ENCODE measurements at regions not wholly inside any gene's neighbourhood (a gene's known extent, or its start where the extent isn't known, plus 50 kb on each side); places are given as distances from the start of the nearest gene placed in this dataset.

DNA sequence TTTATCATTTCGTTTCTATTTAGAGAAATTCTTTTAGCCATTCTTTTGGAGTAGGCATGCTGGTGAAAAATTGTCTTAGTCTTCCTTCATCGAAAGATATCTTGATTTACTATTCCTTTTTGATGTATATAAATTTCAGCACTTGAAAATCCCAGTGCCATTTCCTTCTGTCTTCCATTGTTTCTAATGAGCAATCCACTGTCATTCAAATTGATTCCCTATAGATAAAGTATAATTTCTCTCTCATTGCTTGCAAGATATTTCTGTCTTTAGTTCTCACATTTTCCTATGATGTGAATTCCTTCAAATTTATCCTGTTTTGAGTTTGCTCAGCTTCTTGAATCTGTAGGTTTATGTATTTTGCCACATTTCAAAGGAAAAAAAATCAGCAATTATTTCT, 251.1 kb upstream of the CHD6 start:
- Histone ChIP-seq H3K27ac (ENCODE audit: control insufficient read depth, insufficient read depth) (no peak overlapping the region), H2AFZ (ENCODE audit: control insufficient read depth, low read depth, low read length) (no peak overlapping the region), H3K36me3 (ENCODE audit: control insufficient read depth in 2 of 2, insufficient read depth in 2 of 2, low read length in 1 of 2) (no peaks in the 10 kb centered on the region), H3K4me2 (ENCODE audit: control insufficient read depth, insufficient read depth) (no peak overlapping the region), H3K4me3 (no peak overlapping the region), H3K9ac (ENCODE audit: control insufficient read depth, insufficient read depth, low read length) (no peak overlapping the region), H4K20me1 (ENCODE audit: control insufficient read depth, insufficient read depth) (no peaks in the 10 kb centered on the region), H3K4me1 (ENCODE audit: control insufficient read depth, insufficient read depth, low read length) (no peaks in the 10 kb centered on the region), H3K79me2 (ENCODE audit: control insufficient read depth, insufficient read depth, low read length) (no peaks in the 10 kb centered on the region), H3K9me3 (replicated peaks; ENCODE audit: control insufficient read depth, insufficient read depth, low read length) (no peaks in the 10 kb centered on the region; the same call in 2 of the 3 replicates), H3K27me3 (replicated peaks in 1 of 2; ENCODE audit: control insufficient read depth in 2 of 2, insufficient read depth in 2 of 2, low read length in 1 of 2) (no peaks in the 10 kb centered on the region; a peak in 1 of 4 replicates)
- RAD21 ChIA-PET (ENCODE audit: unreplicated experiment), result no interaction called here
- no TSS peak for BruUV-seq (replicated peaks)
- SMC1A ChIA-PET (ENCODE audit: uncharacterized antibody, unreplicated experiment), result no interaction called here
- CTCF ChIA-PET, result interaction anchor here (0.6 kb wide), 1 partner anchor 424 kb away, joined by 3 read pairs; no protein-coding TSS in a partner anchor
- DNase-seq (ENCODE audit: low read depth, low spot score) (no peak), ATAC-seq (no peak), FAIRE-seq (no peak)
- TF ChIP-seq HDAC2 (IDR thresholded peaks at IDR 0.05) (no peak), FOXM1 (IDR thresholded peaks at IDR 0.05; ENCODE audit: low read depth, low read length) (no peak), CHD4 (IDR thresholded peaks at IDR 0.05) (no peak), SIX5 (IDR thresholded peaks at IDR 0.05; ENCODE audit: low read depth, low read length, severe bottlenecking) (no peak), BMI1 (IDR thresholded peaks at IDR 0.05; ENCODE audit: borderline replicate concordance) (no peak), SPI1 (IDR thresholded peaks at IDR 0.05; ENCODE audit: borderline replicate concordance, insufficient read depth, low read depth, low read length) (no peak), HDAC6 (IDR thresholded peaks at IDR 0.05; ENCODE audit: unreplicated experiment) (no peak)
- TF ChIP-seq, protein P1, sequence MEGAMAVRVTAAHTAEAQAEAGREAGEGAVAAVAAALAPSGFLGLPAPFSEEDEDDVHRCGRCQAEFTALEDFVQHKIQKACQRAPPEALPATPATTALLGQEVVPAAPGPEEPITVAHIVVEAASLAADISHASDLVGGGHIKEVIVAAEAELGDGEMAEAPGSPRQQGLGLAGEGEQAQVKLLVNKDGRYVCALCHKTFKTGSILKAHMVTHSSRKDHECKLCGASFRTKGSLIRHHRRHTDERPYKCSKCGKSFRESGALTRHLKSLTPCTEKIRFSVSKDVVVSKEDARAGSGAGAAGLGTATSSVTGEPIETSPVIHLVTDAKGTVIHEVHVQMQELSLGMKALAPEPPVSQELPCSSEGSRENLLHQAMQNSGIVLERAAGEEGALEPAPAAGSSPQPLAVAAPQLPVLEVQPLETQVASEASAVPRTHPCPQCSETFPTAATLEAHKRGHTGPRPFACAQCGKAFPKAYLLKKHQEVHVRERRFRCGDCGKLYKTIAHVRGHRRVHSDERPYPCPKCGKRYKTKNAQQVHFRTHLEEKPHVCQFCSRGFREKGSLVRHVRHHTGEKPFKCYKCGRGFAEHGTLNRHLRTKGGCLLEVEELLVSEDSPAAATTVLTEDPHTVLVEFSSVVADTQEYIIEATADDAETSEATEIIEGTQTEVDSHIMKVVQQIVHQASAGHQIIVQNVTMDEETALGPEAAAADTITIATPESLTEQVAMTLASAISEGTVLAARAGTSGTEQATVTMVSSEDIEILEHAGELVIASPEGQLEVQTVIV (IDR thresholded peaks at IDR 0.05; ENCODE audit: borderline replicate concordance, partially characterized antibody), result no peak
- WGBS (ENCODE audit: insufficient coverage, insufficient replicate concordance, low lambda C conversion rate, missing lambda C conversion rate), result 0% methylated on average over 2 of the region's 2 CpGs
- POLR2A ChIA-PET, result no interaction called here
- intact Hi-C loops (cut with micrococcal nuclease; ENCODE audit: unreplicated experiment), result no loop called here
- in situ Hi-C loops (cut with MboI), result no loop called here
